Hindlimb muscle (tissue), 1 donor: ENCODE measurements at regions not wholly inside any gene's neighbourhood (a gene's known extent, or its start where the extent isn't known, plus 50 kb on each side); places are given as distances from the start of the nearest gene placed in this dataset.
"Not testable (repeated sequence)": the region's sequence is repeated elsewhere in the genome, so short reads cannot be mapped to it uniquely, and the experiment has no call there.

Experiments used
- DNase-seq: peaks from one replicate; pipeline ENCODE4 v3.0.0-alpha.2; 2013

DNA sequence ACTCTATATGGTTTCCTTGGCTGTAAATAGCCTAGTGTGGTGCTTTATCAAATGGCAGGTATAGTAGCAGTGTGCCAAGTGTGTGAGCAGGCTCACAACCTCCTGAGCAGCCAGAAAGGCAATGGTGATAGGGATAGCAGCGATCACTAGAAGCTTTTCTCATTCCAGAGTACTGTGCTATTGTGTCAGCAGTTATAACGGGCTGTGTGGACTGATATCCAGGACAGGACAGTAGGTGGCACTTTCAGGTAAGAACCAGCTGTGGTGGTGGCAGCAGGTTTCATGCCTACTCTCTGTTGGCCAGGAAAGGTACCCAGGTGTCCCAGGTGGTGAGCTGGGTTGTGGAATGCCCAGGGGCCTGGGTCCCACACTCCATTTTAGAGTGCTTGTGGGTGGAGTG, 448.8 kb upstream of the BTBD3 start:
- DNase-seq, result no peak

GRCh38 chr20:11469795-11470435, 447.8 kb upstream of the BTBD3 start:
- no peak for DNase-seq

DNA sequence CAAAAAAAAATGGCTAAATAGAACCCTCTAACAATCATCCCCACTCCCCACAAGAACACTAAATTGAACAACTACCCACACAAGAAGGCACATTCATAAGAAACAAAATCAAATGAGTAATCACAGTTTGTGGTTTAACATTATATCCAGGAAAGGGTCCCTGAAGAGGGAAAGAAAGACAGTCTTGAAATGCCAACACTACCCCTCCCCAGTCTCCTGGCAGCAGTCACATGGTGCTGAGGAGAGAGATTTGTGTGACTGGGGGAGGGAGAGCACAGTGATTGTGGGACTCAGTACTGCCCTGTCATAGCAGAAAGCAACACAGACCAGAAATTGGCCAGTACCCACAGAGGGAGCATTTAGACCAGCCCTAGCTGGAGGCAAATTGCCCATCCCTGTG, 443.7 kb upstream of the BTBD3 start:
- no peak for DNase-seq

- no peak for DNase-seq
Observed at GRCh38 chr20:11483697-11484096, 434.0 kb upstream of the BTBD3 start.

GRCh38 chr20:11484479-11484878, 433.2 kb upstream of the BTBD3 start:
- no peak for DNase-seq

DNA sequence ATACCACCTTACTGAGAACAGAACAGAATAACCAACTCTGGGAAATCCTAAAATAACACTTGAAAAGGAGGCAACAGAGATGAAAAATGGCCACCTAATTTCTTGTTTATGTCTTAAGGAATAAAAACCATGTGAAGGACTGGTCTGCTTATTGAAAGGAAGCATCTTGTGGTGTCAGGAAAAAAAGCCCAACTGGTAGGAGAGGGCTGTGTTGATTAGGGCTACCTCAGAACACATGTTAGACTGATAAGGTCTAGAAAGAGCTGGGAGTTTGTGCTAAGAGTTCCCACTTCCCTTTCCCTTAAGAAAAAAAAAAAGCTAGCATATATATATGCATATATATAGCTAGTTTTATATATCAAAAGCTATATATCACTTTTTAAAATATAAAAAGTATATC, 425.3 kb upstream of the BTBD3 start:
- DNase-seq, result no peak

DNA sequence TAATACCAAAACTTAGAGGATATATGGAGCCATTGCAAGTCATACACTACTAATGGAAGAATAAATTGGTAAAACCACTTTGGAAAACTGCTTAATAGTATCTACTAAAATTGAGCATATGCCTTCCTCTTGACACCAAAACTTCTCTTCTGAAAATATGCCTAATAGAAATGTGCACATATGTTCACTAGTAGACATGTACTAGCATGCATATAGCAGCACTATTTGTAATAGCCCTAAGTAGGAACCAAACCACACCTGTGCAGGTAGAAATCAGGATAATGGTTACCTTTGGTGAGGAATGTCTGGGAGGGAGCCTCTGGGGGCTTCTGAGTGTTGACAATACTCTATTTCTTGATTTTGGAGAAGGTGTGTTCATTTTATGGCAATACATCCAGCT, 424.8 kb upstream of the BTBD3 start:
- no peak for DNase-seq

DNA sequence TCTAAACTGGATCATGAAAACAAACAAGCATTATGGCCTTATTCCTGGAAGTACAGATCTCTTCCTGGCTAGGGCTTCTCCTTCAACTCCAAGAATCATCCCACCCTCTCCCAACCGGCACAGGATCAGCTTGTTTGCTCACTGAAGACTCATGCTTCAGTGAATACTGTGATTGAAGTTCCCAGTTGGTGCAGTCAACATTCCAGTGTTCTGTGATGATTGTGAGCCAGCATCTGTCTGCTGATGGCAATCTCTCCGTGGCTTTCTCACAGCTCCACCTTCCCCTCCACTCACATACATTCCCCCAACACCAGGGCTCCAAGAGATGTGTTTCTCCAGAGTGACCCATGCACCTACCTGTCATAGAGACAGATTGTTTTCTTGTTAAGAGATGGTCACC, 421.3 kb upstream of the BTBD3 start:
- DNase-seq, result no peak

DNA sequence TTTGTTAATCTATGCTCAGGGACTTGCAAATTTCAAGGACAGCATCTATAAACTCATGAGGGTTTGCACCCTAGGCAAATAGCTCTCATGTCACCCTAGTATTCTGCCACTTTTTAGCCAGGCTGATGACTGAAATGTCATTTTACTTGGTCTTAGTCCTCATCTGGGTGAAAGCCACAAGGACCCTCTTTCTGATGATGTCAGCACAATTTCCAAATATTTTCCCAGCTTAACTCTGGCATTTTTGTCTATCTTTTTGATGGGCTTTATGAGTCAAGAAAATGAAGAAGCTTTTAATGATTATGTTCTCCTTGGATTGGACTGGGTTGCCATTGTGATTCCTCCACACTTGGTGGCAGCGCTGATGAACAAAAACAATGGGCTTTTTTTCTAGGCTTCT, 420.1 kb upstream of the BTBD3 start:
- DNase-seq, result no peak

GRCh38 chr20:11499101-11499634, 418.5 kb upstream of the BTBD3 start:
- DNase-seq, result no peak

DNA sequence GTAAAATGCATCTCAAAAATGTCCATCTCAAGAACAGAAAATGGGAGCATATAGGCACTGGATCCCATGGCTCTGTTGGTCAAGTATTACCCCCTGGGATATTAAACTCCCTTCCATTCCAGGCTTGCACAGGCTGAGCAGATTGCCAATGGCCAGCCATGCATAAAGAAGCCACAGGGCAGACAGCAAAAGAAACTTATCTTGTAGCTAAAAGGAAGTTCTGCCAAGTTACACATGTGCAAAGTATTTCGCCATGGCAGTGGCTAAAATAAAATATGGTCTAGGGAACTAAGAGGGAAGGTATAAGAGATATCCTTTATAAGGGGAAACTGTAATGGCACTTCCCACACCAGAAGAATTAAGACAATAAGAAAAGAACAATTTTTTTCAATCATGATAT, 415.6 kb upstream of the BTBD3 start:
- no peak for DNase-seq

GRCh38 chr20:11502671-11503070, 415.0 kb upstream of the BTBD3 start:
- no peak for DNase-seq

DNA sequence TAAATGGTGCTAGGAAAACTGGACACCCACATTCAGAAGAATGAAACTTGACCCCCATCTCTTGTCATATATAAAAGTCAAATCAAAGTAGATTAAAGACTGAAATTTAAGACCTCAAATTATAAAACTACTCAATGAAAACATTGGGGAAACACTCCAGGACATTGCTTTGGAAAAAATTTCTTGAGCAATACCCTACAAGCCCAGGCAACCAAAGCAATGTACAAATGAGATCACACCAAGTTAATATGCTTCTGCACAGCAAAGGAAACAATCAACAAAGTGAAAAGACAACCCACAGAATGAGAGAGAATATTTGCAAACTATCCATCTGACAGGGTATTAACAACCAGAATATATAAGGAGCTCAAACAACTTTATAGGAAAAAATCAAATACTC, 407.9 kb upstream of the BTBD3 start:
- no peak for DNase-seq

DNA sequence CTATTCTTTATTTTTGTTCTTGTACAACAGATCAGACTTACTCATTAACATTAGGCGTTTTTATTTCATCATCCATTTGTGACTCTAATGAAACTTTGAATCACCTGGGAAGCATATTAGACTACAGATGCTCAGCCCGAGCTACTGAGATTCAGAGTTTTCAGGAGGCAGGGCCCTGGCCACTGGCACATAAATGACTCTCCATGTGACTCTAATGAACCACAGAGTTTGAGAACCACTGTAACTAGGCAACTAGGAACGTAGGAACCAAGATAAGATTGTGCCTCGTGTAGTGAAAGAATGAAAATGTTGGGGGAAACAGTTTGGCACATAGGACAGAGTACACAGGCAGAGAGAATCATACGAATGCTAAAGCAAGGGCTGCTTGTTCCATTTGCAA, 405.9 kb upstream of the BTBD3 start:
- no peak for DNase-seq

- DNase-seq, result not testable (repeated sequence)
Observed at GRCh38 chr20:11513241-11513745, 404.4 kb upstream of the BTBD3 start.

DNA sequence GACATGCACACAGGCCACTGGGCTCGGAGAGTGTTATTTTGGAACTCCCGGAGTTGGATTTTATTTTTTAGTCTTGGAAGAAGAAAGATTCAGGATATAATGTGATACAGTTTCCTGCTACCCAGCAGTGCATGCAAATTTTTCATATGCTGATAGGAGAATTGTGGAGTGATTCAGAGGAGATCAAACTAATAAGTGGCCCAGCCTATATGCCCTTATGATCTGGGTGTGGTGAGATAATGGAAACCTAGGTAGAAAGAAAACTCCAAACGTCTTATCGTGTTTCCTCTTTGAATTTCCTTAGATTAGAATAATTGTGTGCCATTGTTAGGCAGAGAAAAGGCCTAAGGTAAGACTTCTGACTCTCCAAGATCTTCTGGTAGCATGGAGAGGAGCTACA, 401.2 kb upstream of the BTBD3 start:
- DNase-seq, result no peak

DNA sequence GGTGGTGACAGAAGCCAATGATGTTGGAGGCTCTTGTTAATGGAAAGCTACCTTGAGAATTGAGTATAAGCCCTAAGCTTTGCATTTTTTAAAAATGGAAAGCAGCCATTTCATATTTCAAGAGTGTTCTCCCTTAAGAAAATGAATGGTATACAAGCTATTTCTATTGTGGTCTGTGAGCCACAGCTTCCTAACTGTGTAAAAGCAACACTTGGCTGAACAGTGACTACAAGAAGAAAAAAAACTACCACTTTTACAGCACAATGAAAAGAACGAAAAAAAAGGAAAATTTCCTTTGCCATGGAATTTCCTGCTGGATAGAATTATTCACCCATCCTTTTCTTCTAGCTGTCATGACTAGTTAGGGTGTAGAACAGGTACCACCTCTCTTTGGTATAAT, 397.1 kb upstream of the BTBD3 start:
- DNase-seq, result no peak

- DNase-seq, result peak; percentile 44
Observed at GRCh38 chr20:11521476-11522365, 396.0 kb upstream of the BTBD3 start.

DNA sequence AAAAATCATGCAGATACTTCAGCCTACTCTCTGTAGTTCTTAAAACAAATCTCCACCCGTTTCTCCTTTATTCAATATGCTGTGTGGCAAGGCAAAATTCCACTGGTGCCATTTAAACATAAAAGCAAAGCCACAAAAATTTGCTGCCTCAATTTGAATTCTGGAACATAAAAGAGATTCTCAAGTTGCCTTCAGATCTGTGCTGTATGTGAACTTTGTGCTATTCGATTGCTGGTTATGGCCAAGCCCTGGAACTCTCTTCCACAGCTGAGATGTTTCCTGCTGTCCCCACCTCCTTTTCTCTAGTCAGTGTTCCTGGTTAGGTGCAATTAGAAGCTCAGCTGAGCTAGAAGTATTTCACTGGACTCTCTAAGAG, 395.3 kb upstream of the BTBD3 start:
- DNase-seq, result no peak

- DNase-seq, result no peak
Observed at GRCh38 chr20:11529047-11529446, 388.6 kb upstream of the BTBD3 start.

GRCh38 chr20:11537032-11537431, 380.7 kb upstream of the BTBD3 start:
- no peak for DNase-seq

DNA sequence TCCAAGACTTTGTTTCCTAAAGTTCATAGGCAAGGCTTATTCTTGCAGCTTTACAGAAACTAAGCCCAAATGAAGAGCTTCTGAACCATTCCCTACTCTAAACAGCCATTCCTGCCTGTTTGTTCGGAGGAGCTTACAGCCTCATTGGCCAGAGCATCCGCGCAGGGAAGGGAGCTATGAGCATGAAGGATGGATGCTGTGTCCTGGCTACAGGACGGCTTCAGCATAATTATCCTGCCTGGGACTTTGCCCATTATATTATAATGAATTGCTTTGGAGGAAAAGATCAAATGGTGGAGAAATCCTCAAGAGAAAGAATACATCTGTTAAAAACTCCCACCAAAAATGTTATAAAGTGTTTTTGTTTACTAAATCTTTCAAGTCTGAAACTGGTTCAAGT, 378.2 kb upstream of the BTBD3 start:
- DNase-seq, result no peak

DNA sequence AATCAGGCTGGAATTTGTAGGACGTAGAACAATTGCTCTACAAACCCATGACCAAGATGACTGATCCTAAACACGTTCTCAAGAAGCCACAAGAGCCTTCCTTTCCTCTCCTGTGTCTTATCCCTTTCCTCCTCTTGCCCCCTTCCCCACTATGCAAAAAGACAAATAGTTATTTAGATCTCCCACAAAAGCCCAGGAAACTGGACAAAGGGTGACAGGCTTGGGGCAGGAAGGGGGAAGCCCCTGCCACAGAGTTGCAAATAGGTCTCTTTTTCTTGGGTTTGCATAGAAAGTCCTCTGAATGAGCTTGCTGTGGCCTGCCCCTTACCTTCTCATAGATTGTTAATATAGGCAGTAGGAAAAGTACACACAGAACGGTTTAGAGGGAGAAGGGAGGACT, 377.1 kb upstream of the BTBD3 start:
- no peak for DNase-seq

GRCh38 chr20:11542645-11543044, 375.0 kb upstream of the BTBD3 start:
- DNase-seq, result no peak
